ENCODE measurements at regions not wholly inside any gene's neighbourhood (a gene's known extent, or its start where the extent isn't known, plus 50 kb on each side); places are given as distances from the start of the nearest gene placed in this dataset.

GRCh38 chr20:43832096-43832816, 82.4 kb upstream of the TOX2 start:
- TF ChIP-seq POLR2A (IDR thresholded peaks at IDR 0.05; ENCODE audit: low read length), result no peak
- no peak for TF ChIP-seq GATA1 (IDR thresholded peaks at IDR 0.05; ENCODE audit: low read depth, low read length)
